Mammary epithelial cell (primary cell): ENCODE measurements at regions not wholly inside any gene's neighbourhood (a gene's known extent, or its start where the extent isn't known, plus 50 kb on each side); places are given as distances from the start of the nearest gene placed in this dataset.

Experiments
- EZH2 ChIP-seq: IDR thresholded peaks from 2 replicates; pipeline ENCODE4 v1.6.1; 2012; ENCODE audit warnings: low read length, inconsistent platforms, borderline replicate concordance
- TF ChIP-seq, protein P1 (sequence below), 2 donors: IDR thresholded peaks in 1 of 2; conservative IDR thresholded peaks in 1 of 2; 2 replicates each; pipeline ENCODE4 v1.5.1; 2011 to 2012; ENCODE audit warnings: inconsistent platforms in 2 of 2, low read length in 2 of 2, mild to moderate bottlenecking in 2 of 2, control low read depth in 1 of 2, low read depth in 1 of 2; ENCODE audit not compliant: insufficient read depth in 1 of 2; ENCODE audit errors: extremely low read depth in 1 of 2

DNA sequence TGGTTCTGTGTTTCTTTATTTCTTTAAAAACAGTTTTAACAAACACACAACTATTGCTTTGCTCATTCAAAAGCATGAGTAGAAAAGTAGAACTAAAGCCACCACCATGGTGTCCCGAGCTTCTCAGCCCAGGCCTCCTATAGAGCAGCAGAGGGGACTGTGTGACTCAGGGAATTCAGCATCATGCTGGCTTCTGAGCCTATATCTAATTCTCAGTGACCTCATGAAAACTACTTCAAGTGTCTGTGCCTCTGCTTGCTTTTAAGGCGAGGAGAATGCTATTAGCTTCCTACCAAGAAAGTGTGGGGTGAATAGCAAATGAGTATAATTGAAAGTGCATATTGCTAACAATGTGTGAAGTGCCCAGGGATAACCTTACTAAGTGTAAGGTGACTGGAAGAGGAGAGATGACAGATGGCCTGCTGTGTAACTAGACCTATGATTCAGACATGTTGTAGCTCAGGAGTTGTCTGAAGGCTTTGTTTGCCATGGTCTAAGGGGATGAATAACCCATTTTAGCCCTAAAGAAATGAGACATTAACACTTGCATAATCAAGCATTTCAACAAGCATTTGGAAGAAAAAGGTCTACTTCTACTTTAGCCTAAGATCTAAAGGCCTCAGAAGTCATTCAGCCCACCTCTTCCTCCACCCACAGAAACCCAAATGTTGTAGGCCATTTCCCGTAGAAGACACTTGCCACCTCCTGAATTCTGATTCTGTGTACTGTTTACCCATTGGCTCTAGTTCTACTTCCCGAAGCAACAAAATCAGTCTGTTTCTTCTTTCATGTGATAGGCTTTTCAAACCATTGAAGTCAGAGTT, 121.5 kb upstream of the ARG1 start:
- TF ChIP-seq, protein P1, sequence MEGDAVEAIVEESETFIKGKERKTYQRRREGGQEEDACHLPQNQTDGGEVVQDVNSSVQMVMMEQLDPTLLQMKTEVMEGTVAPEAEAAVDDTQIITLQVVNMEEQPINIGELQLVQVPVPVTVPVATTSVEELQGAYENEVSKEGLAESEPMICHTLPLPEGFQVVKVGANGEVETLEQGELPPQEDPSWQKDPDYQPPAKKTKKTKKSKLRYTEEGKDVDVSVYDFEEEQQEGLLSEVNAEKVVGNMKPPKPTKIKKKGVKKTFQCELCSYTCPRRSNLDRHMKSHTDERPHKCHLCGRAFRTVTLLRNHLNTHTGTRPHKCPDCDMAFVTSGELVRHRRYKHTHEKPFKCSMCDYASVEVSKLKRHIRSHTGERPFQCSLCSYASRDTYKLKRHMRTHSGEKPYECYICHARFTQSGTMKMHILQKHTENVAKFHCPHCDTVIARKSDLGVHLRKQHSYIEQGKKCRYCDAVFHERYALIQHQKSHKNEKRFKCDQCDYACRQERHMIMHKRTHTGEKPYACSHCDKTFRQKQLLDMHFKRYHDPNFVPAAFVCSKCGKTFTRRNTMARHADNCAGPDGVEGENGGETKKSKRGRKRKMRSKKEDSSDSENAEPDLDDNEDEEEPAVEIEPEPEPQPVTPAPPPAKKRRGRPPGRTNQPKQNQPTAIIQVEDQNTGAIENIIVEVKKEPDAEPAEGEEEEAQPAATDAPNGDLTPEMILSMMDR (conservative IDR thresholded peaks at IDR 0.05 in 1 of 2, IDR thresholded peaks at IDR 0.05 in 1 of 2; ENCODE audit: extremely low read depth in 1 of 2, insufficient read depth in 1 of 2, low read depth in 1 of 2, low read length in 2 of 2): no peak
- TF ChIP-seq EZH2: no peak
